ENCODE measurements at regions not wholly inside any gene's neighbourhood (a gene's known extent, or its start where the extent isn't known, plus 50 kb on each side); places are given as distances from the start of the nearest gene placed in this dataset.

GRCh38 chr7:121489440-121489839 is 93.3 kb upstream of the FAM3C start:
- no peak overlapping the region for H3K27ac ChIP-seq (ENCODE audit: low read depth, low read length)
- no peak overlapping the region for H3K9ac ChIP-seq (ENCODE audit: low read length)
- no peaks in the 10 kb centered on the region for H4K20me1 ChIP-seq (ENCODE audit: insufficient read depth)
- no peak overlapping the region for H3K4me2 ChIP-seq (ENCODE audit: low read length)
- intact Hi-C loops (cut with micrococcal nuclease): no loop called here
- no peak overlapping the region for H3K4me3 ChIP-seq (replicated peaks in 1 of 2; ENCODE audit: low read depth in 1 of 2, low read length in 2 of 2)
- H3K9me2 ChIP-seq (ENCODE audit: insufficient read depth): no peaks in the 10 kb centered on the region
- H3K27me3 ChIP-seq (ENCODE audit: insufficient read depth, low read length): no peaks in the 10 kb centered on the region
- peaks cover 0 to 6% of the 10 kb centered on the region in 2 experiments; a peak in 1 of 4 replicates for H3K4me1 ChIP-seq (ENCODE audit: control insufficient read depth in 1 of 2, insufficient read depth in 2 of 2, low read length in 2 of 2)
- POLR2A ChIA-PET: no interaction called here
- no peak for TF ChIP-seq CBX3 (IDR thresholded peaks at IDR 0.05; ENCODE audit: low read depth)
- no peak for TF ChIP-seq ZBTB33 (IDR thresholded peaks at IDR 0.05; ENCODE audit: extremely low read depth, insufficient replicate concordance, low read length)
- no peak for TF ChIP-seq CEBPB (IDR thresholded peaks at IDR 0.05; ENCODE audit: low read depth)
- H2AFZ ChIP-seq (ENCODE audit: low read depth, low read length, poor library complexity, severe bottlenecking): peak overlapping the region; percentile 19
- ATAC-seq (no peak), DNase-seq (ENCODE audit: low read depth, low spot score) (no peak)
- CTCF ChIA-PET: no interaction called here
- no peaks in the 10 kb centered on the region for H3K36me3 ChIP-seq (ENCODE audit: control insufficient read depth in 1 of 2, insufficient read depth in 2 of 2, low read length in 2 of 2)
- H3K79me2 ChIP-seq (ENCODE audit: insufficient read depth, low read length): no peaks in the 10 kb centered on the region
- RAD21 ChIA-PET (ENCODE audit: low non-redundant PET in 1 of 2, low total read pairs in 2 of 2, uncharacterized antibody in 2 of 2, unreplicated experiment in 2 of 2): no interaction called here
- H3K9me3 ChIP-seq (ENCODE audit: control insufficient read depth in 1 of 2, insufficient read depth in 1 of 2, low read depth in 1 of 2, low read length in 2 of 2): no peaks in the 10 kb centered on the region
- BruUV-seq (replicated peaks): no TSS peak

GRCh38 chr7:121488111-121488650 is 92.1 kb upstream of the FAM3C start:
- POLR2A ChIA-PET: no interaction called here
- Histone ChIP-seq H4K20me1 (ENCODE audit: insufficient read depth) (no peaks in the 10 kb centered on the region), H3K36me3 (ENCODE audit: control insufficient read depth in 1 of 2, insufficient read depth in 2 of 2, low read length in 2 of 2) (no peaks in the 10 kb centered on the region), H3K27me3 (ENCODE audit: insufficient read depth, low read length) (no peaks in the 10 kb centered on the region), H3K4me3 (replicated peaks in 1 of 2; ENCODE audit: low read depth in 1 of 2, low read length in 2 of 2) (no peak overlapping the region), H3K9me3 (ENCODE audit: control insufficient read depth in 1 of 2, insufficient read depth in 1 of 2, low read depth in 1 of 2, low read length in 2 of 2) (no peaks in the 10 kb centered on the region), H3K4me2 (ENCODE audit: low read length) (0 out of 2 replicates have a peak overlapping the region, but pooled peaks have one; percentile 4), H2AFZ (ENCODE audit: low read depth, low read length, poor library complexity, severe bottlenecking) (peak overlapping the region; percentile 47), H3K9me2 (ENCODE audit: insufficient read depth) (no peaks in the 10 kb centered on the region), H3K27ac (ENCODE audit: low read depth, low read length) (no peak overlapping the region), H3K4me1 (ENCODE audit: control insufficient read depth in 1 of 2, insufficient read depth in 2 of 2, low read length in 2 of 2) (peaks cover 0 to 6% of the 10 kb centered on the region in 2 experiments; a peak in 1 of 4 replicates), H3K79me2 (ENCODE audit: insufficient read depth, low read length) (no peaks in the 10 kb centered on the region), H3K9ac (ENCODE audit: low read length) (no peak overlapping the region)
- intact Hi-C loops (cut with micrococcal nuclease): no loop called here
- CTCF ChIA-PET: no interaction called here
- BruUV-seq (replicated peaks): no TSS peak
- ATAC-seq: no peak
- RAD21 ChIA-PET (ENCODE audit: low non-redundant PET in 1 of 2, low total read pairs in 2 of 2, uncharacterized antibody in 2 of 2, unreplicated experiment in 2 of 2): no interaction called here
- DNase-seq (ENCODE audit: low read depth, low spot score): no peak
- TF ChIP-seq CTCF (IDR thresholded peaks at IDR 0.05 in 2 of 3, conservative IDR thresholded peaks at IDR 0.05 in 1 of 3; ENCODE audit: borderline replicate concordance in 1 of 3, insufficient read depth in 1 of 3, low read depth in 2 of 3, low read length in 2 of 3) (no peak), ZBTB33 (IDR thresholded peaks at IDR 0.05; ENCODE audit: extremely low read depth, insufficient replicate concordance, low read length) (no peak), SP1 (IDR thresholded peaks at IDR 0.05; ENCODE audit: low read depth) (no peak), SRF (IDR thresholded peaks at IDR 0.05; ENCODE audit: low read depth) (no peak), POLR2AphosphoS5 (IDR thresholded peaks at IDR 0.05; ENCODE audit: low read depth, low read length) (no peak), EZH2phosphoT487 (IDR thresholded peaks at IDR 0.05; ENCODE audit: borderline replicate concordance) (no peak), JUND (IDR thresholded peaks at IDR 0.05) (no peak), POLR2A (IDR thresholded peaks at IDR 0.05; ENCODE audit: borderline replicate concordance, extremely low read depth, insufficient read depth, insufficient read length) (no peak), CEBPB (IDR thresholded peaks at IDR 0.05; ENCODE audit: low read depth) (no peak), EGR1 (IDR thresholded peaks at IDR 0.05; ENCODE audit: low read depth) (no peak), TCF7L2 (IDR thresholded peaks at IDR 0.05; ENCODE audit: borderline replicate concordance, extremely low read depth, insufficient read depth, insufficient read length) (no peak), YY1 (IDR thresholded peaks at IDR 0.05; ENCODE audit: extremely low read depth, insufficient replicate concordance, low read depth, low read length) (no peak), MAX (IDR thresholded peaks at IDR 0.05) (no peak)
